ENCODE measurements at regions not wholly inside any gene's neighbourhood (a gene's known extent, or its start where the extent isn't known, plus 50 kb on each side); places are given as distances from the start of the nearest gene placed in this dataset.

GRCh38 chr5:93342563-93343061 is 238.4 kb downstream of the NR2F1-AS1 start:
- TF ChIP-seq CTCF (conservative IDR thresholded peaks at IDR 0.05 in 1 of 2, IDR thresholded peaks at IDR 0.05 in 1 of 2; ENCODE audit: extremely low read depth in 1 of 2, insufficient read depth in 1 of 2, low read depth in 1 of 2, low read length in 2 of 2), result no peak
- TF ChIP-seq EZH2 (IDR thresholded peaks at IDR 0.05; ENCODE audit: borderline replicate concordance, low read length), result no peak
